ENCODE measurements at regions not wholly inside any gene's neighbourhood (a gene's known extent, or its start where the extent isn't known, plus 50 kb on each side); places are given as distances from the start of the nearest gene placed in this dataset.

DNA sequence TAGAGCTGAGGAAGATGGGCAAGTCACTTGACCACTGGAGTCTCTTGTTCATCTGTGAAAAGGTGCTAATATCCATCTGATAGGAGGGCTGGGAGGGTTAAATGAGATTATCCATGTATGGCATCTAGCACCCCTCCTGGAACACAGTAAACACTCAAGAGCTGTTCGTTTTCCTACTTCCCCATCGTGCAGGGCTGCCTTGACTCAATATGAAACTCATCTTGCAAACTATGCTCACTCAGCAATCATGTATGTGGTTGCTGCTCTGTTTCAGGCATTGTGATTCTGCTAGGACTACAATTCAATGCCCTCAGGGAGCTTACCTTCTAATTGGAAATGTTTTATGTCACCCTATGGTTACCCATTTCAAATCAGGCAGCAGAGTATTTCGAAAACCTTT is 395.6 kb downstream of the BCAT1 start:
- TF ChIP-seq YY1 (IDR thresholded peaks at IDR 0.05; ENCODE audit: low read depth) (no peak), NFIC (IDR thresholded peaks at IDR 0.05) (no peak), FOXM1 (IDR thresholded peaks at IDR 0.05; ENCODE audit: borderline replicate concordance, low read depth) (no peak), CEBPB (IDR thresholded peaks at IDR 0.05) (no peak), TAF1 (IDR thresholded peaks at IDR 0.05; ENCODE audit: low read depth) (no peak), CREB1 (IDR thresholded peaks at IDR 0.05; ENCODE audit: low read depth) (no peak), EGR1 (IDR thresholded peaks at IDR 0.05) (no peak), RAD21 (IDR thresholded peaks at IDR 0.05; ENCODE audit: low read depth) (no peak), TEAD4 (IDR thresholded peaks at IDR 0.05) (no peak), EP300 (IDR thresholded peaks at IDR 0.05; ENCODE audit: borderline replicate concordance) (no peak), TCF12 (IDR thresholded peaks at IDR 0.05; ENCODE audit: low read depth) (no peak), ZBTB7A (IDR thresholded peaks at IDR 0.05; ENCODE audit: low read depth) (no peak)
- TF ChIP-seq, protein P1, sequence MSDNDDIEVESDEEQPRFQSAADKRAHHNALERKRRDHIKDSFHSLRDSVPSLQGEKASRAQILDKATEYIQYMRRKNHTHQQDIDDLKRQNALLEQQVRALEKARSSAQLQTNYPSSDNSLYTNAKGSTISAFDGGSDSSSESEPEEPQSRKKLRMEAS (IDR thresholded peaks at IDR 0.05) = no peak
- TF ChIP-seq, protein P2, sequence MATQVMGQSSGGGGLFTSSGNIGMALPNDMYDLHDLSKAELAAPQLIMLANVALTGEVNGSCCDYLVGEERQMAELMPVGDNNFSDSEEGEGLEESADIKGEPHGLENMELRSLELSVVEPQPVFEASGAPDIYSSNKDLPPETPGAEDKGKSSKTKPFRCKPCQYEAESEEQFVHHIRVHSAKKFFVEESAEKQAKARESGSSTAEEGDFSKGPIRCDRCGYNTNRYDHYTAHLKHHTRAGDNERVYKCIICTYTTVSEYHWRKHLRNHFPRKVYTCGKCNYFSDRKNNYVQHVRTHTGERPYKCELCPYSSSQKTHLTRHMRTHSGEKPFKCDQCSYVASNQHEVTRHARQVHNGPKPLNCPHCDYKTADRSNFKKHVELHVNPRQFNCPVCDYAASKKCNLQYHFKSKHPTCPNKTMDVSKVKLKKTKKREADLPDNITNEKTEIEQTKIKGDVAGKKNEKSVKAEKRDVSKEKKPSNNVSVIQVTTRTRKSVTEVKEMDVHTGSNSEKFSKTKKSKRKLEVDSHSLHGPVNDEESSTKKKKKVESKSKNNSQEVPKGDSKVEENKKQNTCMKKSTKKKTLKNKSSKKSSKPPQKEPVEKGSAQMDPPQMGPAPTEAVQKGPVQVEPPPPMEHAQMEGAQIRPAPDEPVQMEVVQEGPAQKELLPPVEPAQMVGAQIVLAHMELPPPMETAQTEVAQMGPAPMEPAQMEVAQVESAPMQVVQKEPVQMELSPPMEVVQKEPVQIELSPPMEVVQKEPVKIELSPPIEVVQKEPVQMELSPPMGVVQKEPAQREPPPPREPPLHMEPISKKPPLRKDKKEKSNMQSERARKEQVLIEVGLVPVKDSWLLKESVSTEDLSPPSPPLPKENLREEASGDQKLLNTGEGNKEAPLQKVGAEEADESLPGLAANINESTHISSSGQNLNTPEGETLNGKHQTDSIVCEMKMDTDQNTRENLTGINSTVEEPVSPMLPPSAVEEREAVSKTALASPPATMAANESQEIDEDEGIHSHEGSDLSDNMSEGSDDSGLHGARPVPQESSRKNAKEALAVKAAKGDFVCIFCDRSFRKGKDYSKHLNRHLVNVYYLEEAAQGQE (IDR thresholded peaks at IDR 0.05; ENCODE audit: low read depth) = no peak
- TF ChIP-seq, protein P3, sequence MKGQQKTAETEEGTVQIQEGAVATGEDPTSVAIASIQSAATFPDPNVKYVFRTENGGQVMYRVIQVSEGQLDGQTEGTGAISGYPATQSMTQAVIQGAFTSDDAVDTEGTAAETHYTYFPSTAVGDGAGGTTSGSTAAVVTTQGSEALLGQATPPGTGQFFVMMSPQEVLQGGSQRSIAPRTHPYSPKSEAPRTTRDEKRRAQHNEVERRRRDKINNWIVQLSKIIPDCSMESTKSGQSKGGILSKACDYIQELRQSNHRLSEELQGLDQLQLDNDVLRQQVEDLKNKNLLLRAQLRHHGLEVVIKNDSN (IDR thresholded peaks at IDR 0.05) = no peak

DNA sequence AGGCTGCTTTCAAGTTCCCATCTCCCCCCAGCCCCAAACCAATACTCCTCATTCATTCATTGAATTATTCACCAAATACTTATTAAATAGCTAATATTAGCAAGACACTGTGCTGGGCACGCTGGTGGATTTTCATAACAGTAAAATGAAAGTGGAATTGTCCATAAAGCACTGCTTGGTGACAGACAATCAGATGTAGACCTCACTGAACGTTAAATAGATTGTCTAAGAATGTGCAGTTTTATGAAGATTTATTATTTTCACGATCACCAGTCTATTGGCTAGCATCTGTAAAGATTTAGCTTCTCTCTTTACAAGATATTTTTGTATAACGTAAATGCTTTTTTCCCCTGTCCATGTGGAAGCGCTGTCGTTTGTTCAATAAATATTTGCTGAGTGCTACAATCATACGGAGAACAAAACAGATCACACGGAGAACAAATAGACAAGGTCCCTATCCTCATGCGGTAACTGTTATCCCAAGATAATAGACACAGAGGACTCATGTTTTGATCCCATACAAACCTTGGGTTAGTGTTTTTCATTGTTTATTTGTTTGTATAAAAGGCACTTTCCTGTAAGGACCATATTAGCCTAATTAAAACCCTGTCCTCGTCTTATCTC is 397.6 kb downstream of the BCAT1 start:
- TF ChIP-seq ZBTB7A (IDR thresholded peaks at IDR 0.05; ENCODE audit: low read depth) (no peak), TEAD4 (IDR thresholded peaks at IDR 0.05) (no peak), RAD21 (IDR thresholded peaks at IDR 0.05; ENCODE audit: low read depth) (no peak), CEBPB (IDR thresholded peaks at IDR 0.05) (no peak), FOXM1 (IDR thresholded peaks at IDR 0.05; ENCODE audit: borderline replicate concordance, low read depth) (no peak), EGR1 (IDR thresholded peaks at IDR 0.05) (no peak), YY1 (IDR thresholded peaks at IDR 0.05; ENCODE audit: low read depth) (no peak), NFIC (IDR thresholded peaks at IDR 0.05) (no peak), EP300 (IDR thresholded peaks at IDR 0.05; ENCODE audit: borderline replicate concordance) (no peak), CREB1 (IDR thresholded peaks at IDR 0.05; ENCODE audit: low read depth) (no peak), TCF12 (IDR thresholded peaks at IDR 0.05; ENCODE audit: low read depth) (no peak), TAF1 (IDR thresholded peaks at IDR 0.05; ENCODE audit: low read depth) (no peak)
- TF ChIP-seq, protein P2 (IDR thresholded peaks at IDR 0.05; ENCODE audit: low read depth) = no peak
- TF ChIP-seq, protein P1 (IDR thresholded peaks at IDR 0.05) = no peak
- TF ChIP-seq, protein P3 (IDR thresholded peaks at IDR 0.05) = no peak

DNA sequence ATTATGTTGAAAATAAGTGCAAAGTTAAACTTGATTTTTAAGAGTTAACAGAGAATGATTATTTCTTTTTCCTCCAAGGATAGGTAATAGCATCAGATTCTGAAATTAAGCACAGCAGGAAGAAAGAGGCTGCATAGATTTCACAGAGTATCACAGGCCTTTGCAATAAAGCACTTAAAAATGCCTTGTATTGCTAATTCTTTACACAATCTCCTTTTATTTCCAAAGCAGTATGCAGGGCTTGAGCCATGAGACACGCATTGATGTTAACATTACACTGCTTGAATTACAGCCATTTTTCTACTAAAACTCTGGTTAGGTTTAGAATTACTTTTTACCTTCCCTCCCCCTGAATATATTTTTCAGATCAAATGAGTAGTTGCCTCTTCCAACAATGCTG is 398.3 kb downstream of the BCAT1 start:
- TF ChIP-seq FOXM1 (IDR thresholded peaks at IDR 0.05; ENCODE audit: borderline replicate concordance, low read depth) (no peak), EGR1 (IDR thresholded peaks at IDR 0.05) (no peak), CEBPB (IDR thresholded peaks at IDR 0.05) (no peak), TEAD4 (IDR thresholded peaks at IDR 0.05) (no peak), ZBTB7A (IDR thresholded peaks at IDR 0.05; ENCODE audit: low read depth) (no peak), TAF1 (IDR thresholded peaks at IDR 0.05; ENCODE audit: low read depth) (no peak), NFIC (IDR thresholded peaks at IDR 0.05) (no peak), EP300 (IDR thresholded peaks at IDR 0.05; ENCODE audit: borderline replicate concordance) (no peak), YY1 (IDR thresholded peaks at IDR 0.05; ENCODE audit: low read depth) (no peak)
- TF ChIP-seq, protein P3 (IDR thresholded peaks at IDR 0.05) = no peak
- TF ChIP-seq, protein P2 (IDR thresholded peaks at IDR 0.05; ENCODE audit: low read depth) = no peak
- TF ChIP-seq, protein P1 (IDR thresholded peaks at IDR 0.05) = no peak

All from Ishikawa (cell line).